Progenitor cell of endocrine pancreas (in vitro differentiated cells): ENCODE measurements at regions not wholly inside any gene's neighbourhood (a gene's known extent, or its start where the extent isn't known, plus 50 kb on each side); places are given as distances from the start of the nearest gene placed in this dataset.

Experiments
- DNase-seq: peaks from one replicate; pipeline ENCODE4 v3.0.0; 2021; ENCODE audit warnings: low spot score; ENCODE audit not compliant: unreplicated experiment
- H3K27ac Mint-ChIP-seq: 2 replicates; pipeline ENCODE4 v1.8.0; 2021; ENCODE audit warnings: mild to moderate bottlenecking, moderate library complexity, mixed read lengths
- H3K27me3 Mint-ChIP-seq: 2 replicates; pipeline ENCODE4 v1.8.0; 2021; ENCODE audit warnings: mixed read lengths
- H3K36me3 Mint-ChIP-seq: 2 replicates; pipeline ENCODE4 v1.8.0; 2022; ENCODE audit warnings: mixed read lengths; ENCODE audit not compliant: insufficient read depth
- H3K4me1 Mint-ChIP-seq: 2 replicates; pipeline ENCODE4 v1.8.0; 2021; ENCODE audit warnings: low read depth, mixed read lengths
- H3K4me3 Mint-ChIP-seq: 2 replicates; pipeline ENCODE4 v1.8.0; 2021; ENCODE audit warnings: low read depth, mild to moderate bottlenecking, moderate library complexity, mixed read lengths
- H3K9me3 Mint-ChIP-seq: 2 replicates; pipeline ENCODE4 v1.8.0; 2021; ENCODE audit warnings: low read depth, mixed read lengths
- TF ChIP-seq, protein P1 (sequence below): fragments of 200-600 bp; sonication (generic); IDR thresholded peaks from one replicate; pipeline ENCODE4 v1.5.0; 2021; ENCODE audit warnings: antibody characterized with exemption, mild to moderate bottlenecking; ENCODE audit not compliant: unreplicated experiment

DNA sequence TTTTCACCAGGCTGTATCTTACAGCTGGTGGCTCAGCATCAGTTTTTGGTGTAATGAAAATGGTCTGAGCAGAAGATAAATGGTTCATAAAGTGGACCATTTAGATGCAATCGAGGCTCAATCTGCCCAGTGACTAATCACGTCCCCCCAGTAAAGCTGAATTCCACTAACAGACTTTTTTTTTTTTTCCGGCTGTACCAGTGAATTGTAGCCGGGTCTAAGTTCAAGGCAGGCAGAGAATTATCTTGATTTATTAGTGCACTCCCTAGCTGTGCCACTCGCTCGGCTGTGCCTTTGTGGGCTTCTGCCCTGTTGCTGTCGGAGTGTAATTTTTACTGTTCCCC, 215.1 kb upstream of the POU3F3 start:
- TF ChIP-seq, protein P1, sequence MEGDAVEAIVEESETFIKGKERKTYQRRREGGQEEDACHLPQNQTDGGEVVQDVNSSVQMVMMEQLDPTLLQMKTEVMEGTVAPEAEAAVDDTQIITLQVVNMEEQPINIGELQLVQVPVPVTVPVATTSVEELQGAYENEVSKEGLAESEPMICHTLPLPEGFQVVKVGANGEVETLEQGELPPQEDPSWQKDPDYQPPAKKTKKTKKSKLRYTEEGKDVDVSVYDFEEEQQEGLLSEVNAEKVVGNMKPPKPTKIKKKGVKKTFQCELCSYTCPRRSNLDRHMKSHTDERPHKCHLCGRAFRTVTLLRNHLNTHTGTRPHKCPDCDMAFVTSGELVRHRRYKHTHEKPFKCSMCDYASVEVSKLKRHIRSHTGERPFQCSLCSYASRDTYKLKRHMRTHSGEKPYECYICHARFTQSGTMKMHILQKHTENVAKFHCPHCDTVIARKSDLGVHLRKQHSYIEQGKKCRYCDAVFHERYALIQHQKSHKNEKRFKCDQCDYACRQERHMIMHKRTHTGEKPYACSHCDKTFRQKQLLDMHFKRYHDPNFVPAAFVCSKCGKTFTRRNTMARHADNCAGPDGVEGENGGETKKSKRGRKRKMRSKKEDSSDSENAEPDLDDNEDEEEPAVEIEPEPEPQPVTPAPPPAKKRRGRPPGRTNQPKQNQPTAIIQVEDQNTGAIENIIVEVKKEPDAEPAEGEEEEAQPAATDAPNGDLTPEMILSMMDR, result no peak
- Mint-ChIP-seq H3K4me3 (no peak overlapping the region), H3K27ac (no peak overlapping the region), H3K36me3 (no peaks in the 10 kb centered on the region), H3K27me3 (no peaks in the 10 kb centered on the region), H3K4me1 (peaks cover under 1% of the 10 kb centered on the region), H3K9me3 (no peaks in the 10 kb centered on the region)
- DNase-seq, result no peak

DNA sequence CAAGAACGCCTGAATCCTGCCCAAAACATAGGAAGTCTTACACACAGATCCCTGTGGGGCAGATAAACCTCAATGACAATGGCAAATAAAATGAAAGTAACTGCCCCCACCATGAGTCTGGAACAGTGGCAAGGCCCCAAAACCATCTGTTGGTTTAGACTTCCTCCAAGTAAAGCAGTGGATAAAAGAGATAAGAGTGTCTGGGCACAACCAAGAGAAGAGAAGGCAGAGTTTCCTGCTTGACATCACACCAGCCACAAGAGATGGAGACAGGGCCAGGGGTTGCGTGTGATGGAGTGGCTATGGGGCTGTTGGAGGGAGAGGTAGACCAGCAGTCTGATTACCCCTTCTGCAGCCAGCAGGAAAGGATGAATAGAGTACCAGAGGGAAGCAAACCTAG, 212.1 kb upstream of the POU3F3 start:
- no peak overlapping the region for H3K4me3 Mint-ChIP-seq
- H3K27me3 Mint-ChIP-seq, result no peaks in the 10 kb centered on the region
- H3K4me1 Mint-ChIP-seq, result peaks cover 15% of the 10 kb centered on the region
- H3K36me3 Mint-ChIP-seq, result no peaks in the 10 kb centered on the region
- no peak overlapping the region for H3K27ac Mint-ChIP-seq
- TF ChIP-seq, protein P1, result no peak
- DNase-seq, result no peak
- no peaks in the 10 kb centered on the region for H3K9me3 Mint-ChIP-seq

DNA sequence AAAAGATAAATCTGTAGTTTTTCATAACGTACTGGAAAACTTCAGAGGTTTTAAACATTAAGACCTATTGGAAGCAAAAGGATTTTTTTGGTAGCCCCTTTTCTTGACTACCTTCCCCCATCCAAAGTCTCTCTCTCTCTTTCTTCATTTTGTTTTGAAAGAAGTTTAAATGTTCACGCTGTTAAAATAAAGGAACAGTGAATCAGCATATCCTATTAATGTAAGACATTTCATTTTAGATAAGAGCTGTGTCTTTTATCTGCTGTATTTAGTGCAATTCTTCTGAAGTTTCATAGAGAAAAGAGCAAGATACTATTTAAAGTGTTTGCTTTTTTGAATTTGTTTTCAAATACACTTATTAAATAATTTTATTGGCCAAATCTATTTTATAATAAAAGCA, 205.5 kb upstream of the POU3F3 start:
- no peak overlapping the region for H3K4me3 Mint-ChIP-seq
- no peaks in the 10 kb centered on the region for H3K36me3 Mint-ChIP-seq
- peaks cover 15% of the 10 kb centered on the region for H3K4me1 Mint-ChIP-seq
- no peak overlapping the region for H3K27ac Mint-ChIP-seq
- no peaks in the 10 kb centered on the region for H3K9me3 Mint-ChIP-seq
- TF ChIP-seq, protein P1, result no peak
- no peak for DNase-seq
- H3K27me3 Mint-ChIP-seq, result peaks cover 4% of the 10 kb centered on the region

DNA sequence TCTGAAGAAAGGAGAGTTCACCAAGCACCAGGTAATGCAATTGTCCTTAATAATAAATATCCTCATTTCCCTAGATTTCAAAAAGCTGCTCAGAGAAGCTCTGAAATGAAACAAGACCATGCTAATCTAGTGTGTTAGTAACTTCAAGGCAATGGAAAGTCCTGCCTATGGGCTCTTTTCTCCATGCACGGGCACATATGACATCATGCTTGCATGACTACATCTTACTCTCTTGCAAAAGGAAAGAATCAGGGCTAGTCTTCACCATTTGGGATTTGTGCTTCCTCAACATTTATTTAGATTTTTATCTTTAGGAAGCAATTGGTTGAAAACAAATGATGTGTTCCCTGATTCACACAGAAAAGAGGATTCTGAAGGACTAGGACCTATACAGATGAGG, 204.0 kb upstream of the POU3F3 start:
- no peaks in the 10 kb centered on the region for H3K9me3 Mint-ChIP-seq
- no peaks in the 10 kb centered on the region for H3K36me3 Mint-ChIP-seq
- H3K27ac Mint-ChIP-seq, result no peak overlapping the region
- TF ChIP-seq, protein P1, result no peak
- peaks cover 9% of the 10 kb centered on the region for H3K27me3 Mint-ChIP-seq
- DNase-seq, result no peak
- no peak overlapping the region for H3K4me3 Mint-ChIP-seq
- H3K4me1 Mint-ChIP-seq, result peaks cover 5% of the 10 kb centered on the region

DNA sequence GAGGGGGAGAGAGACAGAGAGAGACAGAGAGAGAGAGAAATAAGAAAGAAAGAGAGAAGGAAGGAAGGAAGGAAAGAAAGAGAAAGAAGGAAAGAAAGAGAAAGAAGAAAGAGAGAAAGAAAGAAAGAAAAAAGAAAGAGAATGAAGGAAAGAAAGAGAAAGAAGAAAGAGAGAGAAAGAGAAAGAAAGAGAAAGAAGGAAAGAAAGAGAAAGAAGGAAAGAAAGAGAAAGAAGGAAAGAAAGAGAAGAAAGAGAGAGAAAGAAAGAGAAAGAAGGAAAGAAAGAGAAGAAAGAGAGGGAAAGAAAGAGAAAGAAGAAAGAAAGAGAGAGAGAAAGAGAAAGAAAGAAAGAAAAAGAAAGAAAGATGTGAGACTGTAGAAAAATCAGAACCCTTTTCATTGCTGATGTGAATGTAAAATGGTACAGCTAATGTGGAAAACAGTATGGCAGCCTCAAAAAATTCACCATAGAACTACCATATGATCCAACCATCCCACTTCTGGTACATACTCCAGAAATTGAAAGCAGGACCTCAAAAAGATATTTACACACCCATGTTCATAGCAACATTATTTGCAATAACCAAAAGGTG, 203.4 kb upstream of the POU3F3 start:
- Mint-ChIP-seq H3K27me3 (peaks cover 13% of the 10 kb centered on the region), H3K27ac (no peak overlapping the region), H3K36me3 (no peaks in the 10 kb centered on the region), H3K4me1 (peaks cover 4% of the 10 kb centered on the region), H3K9me3 (no peaks in the 10 kb centered on the region), H3K4me3 (no peak overlapping the region)
- DNase-seq, result no peak
- TF ChIP-seq, protein P1, result no peak
